GM12873 (cell line): ENCODE measurements at regions not wholly inside any gene's neighbourhood (a gene's known extent, or its start where the extent isn't known, plus 50 kb on each side); places are given as distances from the start of the nearest gene placed in this dataset.

Experiments
- CTCF ChIP-seq: IDR thresholded peaks from 2 replicates; pipeline ENCODE4 v1.5.1; 2012; ENCODE audit warnings: low read depth, mild to moderate bottlenecking, moderate library complexity, low read length, control low read depth; ENCODE audit not compliant: insufficient read depth; ENCODE audit errors: missing control alignments

DNA sequence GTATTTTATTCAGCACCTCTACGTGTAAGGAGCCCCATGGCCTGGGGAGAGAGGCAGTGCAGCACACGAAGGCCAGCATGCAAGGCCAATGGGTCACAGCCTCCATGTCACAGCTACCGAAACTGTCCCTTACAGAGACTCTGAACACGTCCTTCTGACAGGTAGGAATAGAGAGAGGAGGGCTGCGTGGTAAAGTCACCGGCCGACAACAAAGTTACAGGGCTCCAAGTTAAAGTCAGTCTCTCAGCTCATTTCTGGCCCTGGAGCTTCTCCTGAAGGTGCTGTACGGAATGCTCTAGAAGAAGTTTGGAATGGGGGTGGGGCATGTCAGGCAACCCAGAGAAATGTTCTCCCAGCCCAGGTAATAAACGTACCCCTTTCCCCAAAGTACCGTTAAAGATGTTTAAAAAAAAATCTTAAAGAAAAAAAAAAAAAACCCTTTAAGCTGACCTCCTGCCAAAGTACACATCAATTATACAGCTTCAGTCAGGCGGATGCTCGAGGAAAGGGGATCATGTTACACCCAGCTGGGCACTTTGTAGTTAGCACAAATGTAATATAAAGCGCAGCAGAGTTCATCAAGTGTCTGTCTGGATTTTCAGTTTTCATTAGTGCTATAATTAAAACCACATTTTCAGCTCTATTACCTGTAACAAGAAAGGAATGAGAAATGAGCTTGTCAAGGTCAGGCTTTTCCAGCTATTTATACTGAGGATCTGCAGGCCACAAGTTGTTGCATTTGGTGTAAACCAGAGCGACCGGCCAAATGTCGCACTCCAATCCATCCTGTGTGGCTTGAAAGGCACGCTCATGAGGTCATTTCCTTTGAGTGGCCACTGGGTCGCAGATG is 53.3 kb upstream of the CDKN3 start:
- TF ChIP-seq CTCF: no peak

DNA sequence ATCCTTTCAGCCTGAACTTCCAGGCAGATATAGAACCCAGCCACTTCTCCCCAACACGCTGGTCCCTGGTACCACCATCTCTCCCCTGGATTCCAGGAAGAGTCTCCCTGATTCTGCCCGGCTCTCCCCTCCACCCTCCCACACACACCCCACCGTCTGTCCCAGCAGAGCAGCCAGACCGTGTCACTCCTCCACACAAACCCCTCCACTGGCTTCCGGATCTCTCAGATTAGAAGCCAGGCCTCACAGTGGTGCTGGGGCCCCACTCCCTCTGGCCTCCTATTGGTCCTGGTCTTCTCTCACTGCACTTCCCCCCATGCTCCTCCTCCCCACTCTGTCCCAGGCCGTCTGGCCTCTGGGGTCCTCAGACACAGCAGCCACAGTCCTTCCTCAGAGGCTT is 52.4 kb upstream of the CDKN3 start:
- no peak for TF ChIP-seq CTCF

DNA sequence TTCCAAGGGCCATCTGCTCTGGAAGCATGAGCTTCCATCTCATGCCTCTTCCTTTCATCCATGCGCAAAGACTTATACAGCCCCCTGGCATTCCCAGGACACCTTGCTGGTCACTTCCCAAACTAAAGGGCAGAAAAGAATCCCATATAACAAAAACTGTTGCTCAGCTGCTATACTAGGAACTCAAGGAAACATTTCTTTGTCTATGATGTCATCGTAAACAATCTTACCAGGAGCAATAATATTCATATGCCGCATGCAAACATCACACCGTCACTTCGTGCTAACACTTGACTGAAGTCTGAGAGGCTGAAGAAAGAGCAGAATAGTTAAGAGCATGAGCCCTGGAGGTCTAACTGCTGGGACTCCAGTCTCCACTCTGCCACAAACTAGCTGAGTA is 50.5 kb upstream of the CDKN3 start:
- TF ChIP-seq CTCF: no peak
